Stimulated activated CD4-positive, alpha-beta T cell treated with anti-CD3 and anti-CD28 coated beads, TNF-alpha, amount 100 ng/mL, for 48 hours (primary cell): ENCODE measurements at regions not wholly inside any gene's neighbourhood (a gene's known extent, or its start where the extent isn't known, plus 50 kb on each side); places are given as distances from the start of the nearest gene placed in this dataset.

Experiments
- DNase-seq, 3 donors: peaks; one replicate each; pipeline ENCODE4 v3.0.0-alpha.2; 2020; ENCODE audit warnings: low read depth in 3 of 3

DNA sequence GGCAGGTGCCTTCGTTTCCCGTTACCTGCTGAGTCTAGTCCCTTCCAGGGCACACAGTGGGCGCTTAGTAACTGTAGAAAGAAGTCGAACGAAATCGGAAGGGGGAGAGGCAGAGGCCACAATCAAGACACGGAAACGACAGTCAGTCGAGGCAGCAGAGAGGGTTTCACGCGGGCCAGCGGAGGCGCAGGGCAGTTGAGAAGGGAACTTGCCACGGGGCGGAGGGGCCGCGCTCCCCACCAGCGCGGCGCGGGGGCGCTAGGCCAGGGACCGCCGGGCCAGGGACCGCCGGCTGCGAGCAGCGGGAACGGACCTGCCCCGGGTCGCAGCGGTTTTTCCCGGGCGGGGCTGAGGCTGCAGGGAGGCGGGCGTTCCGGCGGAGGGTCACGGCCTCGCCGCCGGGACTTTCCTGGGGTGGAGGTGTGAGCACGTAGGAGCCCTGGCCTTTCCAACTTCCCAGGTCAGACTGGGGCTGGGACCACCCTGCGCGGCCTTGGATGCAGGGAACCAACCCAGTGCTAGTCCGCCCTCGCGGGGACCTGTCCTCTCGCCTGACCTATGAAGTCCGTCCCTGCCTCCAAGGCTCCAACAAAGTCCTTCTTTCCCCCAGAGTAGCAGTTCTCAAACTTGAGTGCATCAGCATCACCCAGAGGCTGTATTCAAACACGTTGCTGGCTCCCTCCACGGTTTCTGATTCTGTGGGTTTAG, 150.1 kb upstream of the FGGY start:
- DNase-seq, result peak in 1 of 3 donors; percentile 20

GRCh38 chr1:59149435-59149834, 147.5 kb upstream of the FGGY start:
- no peak for DNase-seq

DNA sequence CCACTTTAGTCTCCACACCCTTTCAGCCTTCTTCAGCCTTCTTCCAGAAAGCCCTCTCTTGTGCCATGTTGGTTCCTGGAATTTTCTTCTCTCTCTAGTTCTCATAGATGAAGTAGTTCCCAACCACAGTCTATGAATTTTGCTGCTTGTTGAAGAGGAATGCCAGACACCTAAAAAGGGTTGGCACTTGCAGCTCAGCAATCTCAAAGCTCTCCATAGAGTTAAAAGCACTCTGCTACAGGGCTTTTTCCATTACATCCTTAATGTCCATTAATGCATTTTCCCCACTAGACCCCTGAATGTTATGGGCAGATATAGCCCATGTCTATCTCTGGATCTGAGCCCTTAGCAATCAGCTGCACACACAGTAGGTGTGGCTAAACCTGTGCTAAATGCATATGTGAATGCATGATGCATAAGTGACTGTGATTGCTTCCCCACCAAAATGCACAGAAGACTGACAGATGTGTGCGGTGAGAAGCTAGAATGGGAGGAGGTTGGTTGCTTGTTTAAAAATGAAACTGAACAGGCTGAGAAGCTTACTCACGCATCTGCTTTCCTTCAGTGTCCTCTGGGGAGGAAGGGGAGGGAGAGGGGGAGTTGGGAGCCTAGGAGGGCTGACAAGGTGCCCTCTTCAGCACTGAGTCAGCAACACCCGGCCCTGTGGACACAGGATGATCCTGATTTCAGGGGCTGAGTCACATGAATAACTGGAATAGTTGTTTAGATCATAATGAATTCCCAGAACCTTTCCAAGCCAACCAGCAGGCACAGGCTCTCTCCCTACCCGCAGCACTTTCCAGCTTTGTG, 146.1 kb upstream of the FGGY start:
- peak in 1 of 3 donors; percentile 4 for DNase-seq

GRCh38 chr1:59151387-59151761, 145.5 kb upstream of the FGGY start:
- no peak for DNase-seq

DNA sequence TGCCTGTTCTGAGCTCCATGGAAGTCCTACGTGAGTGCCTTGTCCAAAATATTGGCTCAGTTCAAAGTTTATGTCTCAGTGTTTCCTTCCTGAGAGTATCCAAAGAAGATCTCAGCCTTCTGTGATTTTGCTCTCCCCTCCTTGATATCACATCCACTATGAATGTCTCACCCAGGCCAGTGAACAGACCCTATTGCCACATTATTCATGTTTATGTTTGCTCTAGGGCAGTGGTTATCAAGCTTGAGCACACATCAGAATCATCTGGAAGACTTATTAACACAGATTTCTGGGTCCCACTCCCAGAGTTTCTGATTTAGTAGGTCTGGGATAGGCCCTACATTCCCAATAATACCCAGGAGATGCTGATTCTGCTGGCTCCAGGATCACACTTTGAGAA, 145.0 kb upstream of the FGGY start:
- DNase-seq, result no peak

GRCh38 chr1:59152511-59152910, 144.4 kb upstream of the FGGY start:
- no peak for DNase-seq

- no peak for DNase-seq
Observed at GRCh38 chr1:59154401-59154800, 142.5 kb upstream of the FGGY start.

- DNase-seq, result no peak
Observed at GRCh38 chr1:59155351-59155750, 141.5 kb upstream of the FGGY start.

DNA sequence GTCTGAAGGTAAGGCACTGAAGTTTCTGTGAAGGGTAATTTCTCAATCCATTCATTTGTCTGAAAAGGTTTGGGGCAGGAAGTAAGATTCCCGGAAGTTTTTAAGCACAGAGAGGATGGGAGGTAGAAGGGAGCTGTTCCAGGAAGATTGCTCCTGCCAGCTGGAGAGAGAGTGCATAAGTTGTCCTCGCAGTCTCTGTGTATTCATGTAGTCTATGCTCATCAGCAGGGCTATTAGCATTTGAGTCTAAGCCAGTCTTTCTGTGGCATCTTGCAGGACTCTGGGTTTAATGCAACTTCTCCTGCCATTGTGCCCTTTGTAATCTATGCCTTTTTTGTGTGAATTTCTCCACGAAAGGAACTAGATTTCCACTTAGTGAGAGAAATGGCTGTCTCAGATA, 140.8 kb upstream of the FGGY start:
- DNase-seq, result no peak

DNA sequence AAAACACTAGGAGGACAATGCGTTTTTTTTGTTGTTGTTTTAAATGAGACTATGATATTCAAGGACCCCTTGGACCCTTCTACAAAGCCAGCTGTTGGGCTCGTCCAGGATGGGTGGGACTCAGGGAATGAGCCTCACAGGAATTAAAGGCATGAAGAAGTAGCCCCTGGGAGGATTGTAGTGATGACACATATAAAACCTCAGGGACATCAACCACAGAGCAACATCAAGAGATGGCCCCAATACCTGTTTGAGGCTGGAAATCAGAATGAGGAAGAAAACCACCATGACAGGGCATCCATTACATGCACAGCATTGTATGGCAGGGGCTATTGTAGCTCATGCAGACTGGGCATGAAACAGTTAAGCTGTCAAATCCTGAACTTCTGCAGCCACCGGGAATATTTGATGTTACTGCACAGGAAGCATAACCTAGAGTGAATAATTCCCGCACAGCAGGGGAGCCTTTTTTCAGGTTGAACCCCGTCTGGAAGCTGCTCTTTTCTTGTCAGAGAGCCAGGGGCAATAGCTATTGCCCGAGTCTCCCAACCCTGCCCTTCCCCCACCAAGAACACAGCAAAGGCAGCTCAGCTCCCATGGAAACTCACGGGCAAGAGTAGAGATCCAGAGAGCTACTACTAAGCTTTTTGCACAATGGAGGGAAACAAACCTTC, 140.2 kb upstream of the FGGY start:
- DNase-seq, result no peak

GRCh38 chr1:59158321-59158720, 138.6 kb upstream of the FGGY start:
- DNase-seq, result no peak

- no peak for DNase-seq
Observed at GRCh38 chr1:59159557-59160203, 137.2 kb upstream of the FGGY start.

DNA sequence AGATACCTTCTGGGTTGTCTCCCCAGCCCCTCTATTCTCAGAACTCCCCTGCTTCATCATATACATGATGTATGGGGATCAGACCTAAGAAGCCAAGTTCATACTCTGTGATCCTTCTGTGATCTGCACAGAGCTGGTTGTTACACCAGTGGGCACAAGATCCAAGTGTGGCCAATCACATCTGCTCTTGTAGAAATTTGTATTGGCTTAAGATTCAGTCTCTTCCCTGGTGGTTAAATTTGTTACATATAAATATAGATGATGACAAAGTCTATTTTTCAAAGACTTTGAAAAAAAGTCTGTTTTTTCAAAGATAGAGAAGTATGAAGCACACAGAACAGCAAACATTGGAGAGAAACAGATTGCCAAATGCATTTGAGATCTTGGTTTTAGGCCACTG, 135.8 kb upstream of the FGGY start:
- DNase-seq, result no peak

DNA sequence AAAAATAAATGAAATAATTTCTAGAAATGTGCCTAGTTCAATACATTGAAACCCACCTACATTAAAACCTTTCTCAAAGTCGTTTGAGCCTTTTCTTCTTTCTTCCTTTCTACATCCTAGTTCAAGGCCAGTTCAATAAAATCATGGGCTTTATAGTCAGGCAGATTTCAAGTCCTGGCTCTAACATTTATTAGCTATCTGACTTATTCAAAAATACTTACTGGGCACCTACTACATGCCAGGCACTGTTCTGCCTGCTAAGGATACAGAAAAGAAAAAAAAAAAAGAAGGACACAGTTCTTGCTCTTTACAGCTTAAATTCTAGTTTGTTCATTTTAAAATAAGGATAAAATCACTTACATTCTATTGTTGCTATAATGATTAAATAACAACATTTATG, 134.2 kb upstream of the FGGY start:
- no peak for DNase-seq

DNA sequence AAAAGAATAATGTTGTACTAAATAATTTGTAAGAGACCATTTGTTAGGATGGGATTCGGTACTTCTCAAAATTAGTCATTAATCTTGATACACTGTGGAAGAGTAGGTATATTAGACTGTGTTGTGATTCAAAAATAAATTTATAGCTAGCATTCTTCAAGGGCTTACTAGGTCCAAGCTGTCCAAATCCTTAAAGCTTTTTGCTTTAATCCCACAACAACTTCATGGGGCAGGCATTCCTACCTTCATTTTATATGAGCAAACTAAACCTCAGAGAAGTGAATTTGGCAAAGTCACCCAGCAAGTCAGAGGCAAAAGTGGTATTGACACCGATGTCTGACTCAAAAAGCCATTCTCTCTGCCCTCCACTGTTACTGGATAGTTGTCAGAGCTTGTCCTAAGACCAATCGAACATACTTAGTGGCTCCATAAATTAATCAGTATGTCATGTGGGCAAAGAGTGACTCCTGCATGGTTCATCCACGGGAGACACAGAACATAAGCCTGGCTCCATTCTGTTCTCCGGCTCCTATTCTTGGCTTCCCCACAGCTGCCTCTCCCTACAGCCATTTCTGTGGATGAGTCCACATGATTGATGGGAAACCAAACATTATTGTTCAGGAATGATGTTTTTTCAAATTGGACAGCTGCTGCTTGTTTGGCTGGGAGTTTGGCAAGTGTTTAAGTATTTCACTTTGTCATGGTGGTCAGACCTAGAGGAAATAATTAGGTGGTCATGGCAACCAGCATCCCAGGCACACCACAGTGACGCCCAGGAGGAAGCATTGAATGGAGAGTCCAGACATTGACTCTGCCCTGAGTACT, 133.4 kb upstream of the FGGY start:
- no peak for DNase-seq

GRCh38 chr1:59164371-59164770, 132.5 kb upstream of the FGGY start:
- no peak for DNase-seq

- DNase-seq, result no peak
Observed at GRCh38 chr1:59165353-59165752, 131.5 kb upstream of the FGGY start.

DNA sequence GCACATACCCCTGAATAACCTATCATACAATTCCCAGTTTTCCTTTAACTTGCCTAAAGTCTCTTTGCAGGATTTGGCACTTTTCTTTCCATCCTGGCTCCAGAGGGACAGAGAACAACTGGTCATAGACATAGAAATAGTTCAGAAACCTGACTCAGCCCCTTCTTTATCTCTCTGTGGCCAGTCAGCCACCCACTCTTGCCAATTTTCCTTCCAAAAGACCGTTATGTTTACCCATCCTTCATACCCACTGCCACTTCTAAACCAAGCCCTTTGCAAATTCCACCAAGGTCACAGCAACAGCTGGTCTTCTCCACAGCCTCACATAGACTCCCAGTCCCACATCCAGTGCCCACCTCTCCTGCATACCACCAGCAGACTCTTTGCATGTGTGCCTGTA, 127.2 kb upstream of the FGGY start:
- no peak for DNase-seq

DNA sequence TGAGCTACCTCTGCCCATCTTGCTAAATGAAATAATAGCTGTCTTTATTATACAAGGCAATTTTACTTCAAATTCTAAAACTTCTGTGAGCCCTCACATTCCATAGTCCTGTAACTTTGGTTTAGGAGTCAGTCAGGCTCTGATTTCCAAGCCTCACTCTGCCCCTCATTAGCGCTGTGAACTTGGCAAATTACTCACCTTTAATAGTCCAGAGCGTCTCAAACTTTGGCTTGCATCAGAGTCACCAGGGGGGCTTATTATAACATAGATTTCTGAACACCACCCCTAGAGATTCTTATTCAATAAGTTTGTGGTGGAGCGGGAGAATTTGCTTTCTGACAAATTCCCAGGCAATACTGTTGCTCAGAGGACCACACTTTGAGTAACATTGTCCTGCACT, 126.2 kb upstream of the FGGY start:
- no peak for DNase-seq

DNA sequence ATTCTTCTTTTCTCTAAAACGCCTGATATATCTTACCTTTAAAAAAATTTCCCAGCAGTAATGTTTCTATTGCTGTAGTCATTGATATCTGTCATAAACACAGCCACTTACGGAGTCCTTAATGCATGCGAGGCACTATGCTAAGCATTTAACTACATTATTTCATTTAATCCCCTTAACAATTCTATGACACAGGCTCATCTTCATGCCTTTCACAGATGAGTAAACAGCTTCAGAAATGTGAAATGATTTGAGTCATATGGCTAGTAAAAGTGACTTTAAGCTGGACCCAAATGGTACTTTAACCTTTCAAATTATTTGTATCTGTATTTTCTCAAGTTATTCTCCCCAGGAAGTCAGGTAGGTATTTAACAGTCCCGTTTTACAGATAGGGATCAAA, 125.1 kb upstream of the FGGY start:
- DNase-seq, result no peak

DNA sequence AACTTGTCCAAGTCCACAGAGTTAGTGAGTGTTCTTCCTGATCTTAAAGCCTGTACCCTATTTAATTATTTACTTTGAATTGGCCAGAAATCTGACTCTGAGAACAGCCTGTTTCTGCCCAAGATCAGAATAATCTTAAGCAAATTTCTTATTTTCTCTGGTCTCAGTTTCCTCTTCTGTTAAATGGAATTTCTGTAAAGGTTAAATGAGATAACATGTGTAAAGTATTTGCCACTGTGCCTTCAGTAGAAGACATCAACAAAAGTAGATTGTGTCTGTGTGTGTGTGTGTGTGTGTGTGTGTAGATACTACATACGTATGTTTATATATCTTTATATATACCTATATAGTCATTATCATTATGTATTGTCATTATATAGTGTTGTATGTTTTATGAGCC, 124.2 kb upstream of the FGGY start:
- no peak for DNase-seq

DNA sequence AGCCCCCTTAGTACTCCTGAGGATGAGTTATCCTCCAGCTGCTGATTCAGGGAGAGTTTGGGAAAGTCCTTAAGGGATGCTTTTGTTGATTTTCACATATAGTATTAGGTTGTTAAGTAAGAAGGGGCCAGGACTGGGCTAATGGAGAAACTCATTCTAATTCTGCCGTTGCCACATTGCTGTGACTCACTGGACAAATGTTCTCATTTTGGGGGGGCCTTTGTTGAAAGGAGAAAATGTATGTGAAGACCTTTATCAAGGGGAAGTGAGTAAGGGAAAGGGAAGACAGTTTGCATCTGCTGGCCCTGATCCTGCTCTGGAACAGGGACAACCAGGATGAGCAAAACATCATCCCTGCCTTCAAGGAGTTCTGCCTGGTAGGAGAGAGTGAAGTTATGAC, 123.2 kb upstream of the FGGY start:
- DNase-seq, result no peak
